Adrenal gland (tissue), 5 donors: ENCODE measurements at regions not wholly inside any gene's neighbourhood (a gene's known extent, or its start where the extent isn't known, plus 50 kb on each side); places are given as distances from the start of the nearest gene placed in this dataset.

Experiments used
- CTCF ChIP-seq, 6 experiments: fragments of 450-650 bp in 4 of 6; fragments of 200-600 bp in 2 of 6; sonication (generic) in 1 of 6; IDR thresholded peaks; 1 replicate in 5 of 6; 2 replicates in 1 of 6; pipeline versions ENCODE4 v1.5.1 to v1.8.0; 2016 to 2021; ENCODE audit warnings: antibody characterized with exemption in 6 of 6, mild to moderate bottlenecking in 2 of 6, moderate library complexity in 1 of 6
- POLR2A ChIP-seq, 2 donors: fragments of 450-650 bp; IDR thresholded peaks; one replicate each; pipeline ENCODE4 v1.6.1; 2017; ENCODE audit warnings: antibody characterized with exemption in 2 of 2, mild to moderate bottlenecking in 2 of 2, moderate library complexity in 1 of 2
- donor health status: DM: no; HTN: no; CAD: no.

- TF ChIP-seq CTCF (IDR thresholded peaks at IDR 0.05) (no peak), POLR2A (IDR thresholded peaks at IDR 0.05) (no peak)
These were observed 155.4 kb upstream of the GATA6 start for GRCh38 chr18:22013993-22014392.
